H9 (cell line): ENCODE measurements at regions not wholly inside any gene's neighbourhood (a gene's known extent, or its start where the extent isn't known, plus 50 kb on each side); places are given as distances from the start of the nearest gene placed in this dataset.

ENCODE experiments used
- DNase-seq: peaks from one replicate; pipeline ENCODE4 v3.0.0-alpha.2; 2017
- H2AFZ ChIP-seq: one replicate; pipeline ENCODE4 v1.6.1; 2013; ENCODE audit warnings: mild to moderate bottlenecking, low read length, control low read depth, moderate library complexity
- H2AK5ac ChIP-seq: 2 replicates; pipeline ENCODE4 v1.6.1; 2013; ENCODE audit warnings: low read length, control low read depth, mixed read lengths; ENCODE audit not compliant: insufficient read length
- H2BK120ac ChIP-seq: one replicate; pipeline ENCODE4 v1.6.1; 2013; ENCODE audit warnings: low read depth, mild to moderate bottlenecking, low read length, control low read depth, inconsistent platforms; ENCODE audit not compliant: poor library complexity, severe bottlenecking
- H2BK12ac ChIP-seq: 2 replicates; pipeline ENCODE4 v1.6.1; 2013; ENCODE audit warnings: low read length, control low read depth, mixed read lengths, low read depth; ENCODE audit not compliant: insufficient read length
- H2BK15ac ChIP-seq: 2 replicates; pipeline ENCODE4 v1.6.1; 2013; ENCODE audit warnings: low read depth, low read length, control low read depth
- H2BK20ac ChIP-seq: one replicate; pipeline ENCODE4 v1.6.1; 2013; ENCODE audit warnings: low read depth, mild to moderate bottlenecking, low read length, control low read depth, inconsistent platforms; ENCODE audit not compliant: poor library complexity, severe bottlenecking
- H2BK5ac ChIP-seq: 2 replicates; pipeline ENCODE4 v1.6.1; 2013; ENCODE audit warnings: low read length, control low read depth, mixed read lengths; ENCODE audit not compliant: insufficient read length
- H3K14ac ChIP-seq: 2 replicates; pipeline ENCODE4 v1.6.1; 2013; ENCODE audit warnings: low read length, control low read depth; ENCODE audit not compliant: insufficient read depth
- H3K18ac ChIP-seq: 2 replicates; pipeline ENCODE4 v1.6.1; 2013; ENCODE audit warnings: low read depth, mild to moderate bottlenecking, mixed read lengths, low read length, control low read depth; ENCODE audit not compliant: insufficient read length
- H3K23ac ChIP-seq: 2 replicates; pipeline ENCODE4 v1.6.1; 2013; ENCODE audit warnings: low read length, control low read depth, mixed read lengths, low read depth; ENCODE audit not compliant: insufficient read length
- H3K23me2 ChIP-seq: 2 replicates; pipeline ENCODE4 v1.6.1; 2013; ENCODE audit warnings: low read depth, mild to moderate bottlenecking, mixed read lengths, low read length, control low read depth; ENCODE audit not compliant: insufficient read length, poor library complexity, severe bottlenecking
- H3K27ac ChIP-seq: 2 replicates; pipeline ENCODE4 v1.5.1; 2013; ENCODE audit warnings: low read length, control low read depth, mixed read lengths, low read depth; ENCODE audit not compliant: insufficient read length
- H3K27me3 ChIP-seq: 2 replicates; pipeline ENCODE4 v1.6.1; 2013; ENCODE audit warnings: low read length, control low read depth, inconsistent platforms; ENCODE audit not compliant: insufficient read depth
- H3K4ac ChIP-seq: 2 replicates; pipeline ENCODE4 v1.6.1; 2013; ENCODE audit warnings: low read depth, mild to moderate bottlenecking, control low read depth, inconsistent platforms, low read length, moderate library complexity
- H3K4me1 ChIP-seq: 2 replicates; pipeline ENCODE4 v1.6.1; 2013; ENCODE audit warnings: low read length, control low read depth, inconsistent platforms; ENCODE audit not compliant: insufficient read depth
- H3K4me2 ChIP-seq: 2 replicates; pipeline ENCODE4 v1.6.1; 2013; ENCODE audit warnings: low read length, control low read depth, mixed read lengths; ENCODE audit not compliant: insufficient read length, insufficient read depth
- H3K56ac ChIP-seq: 2 replicates; pipeline ENCODE4 v1.6.1; 2013; ENCODE audit warnings: low read depth, mild to moderate bottlenecking, mixed read lengths, low read length, control low read depth; ENCODE audit not compliant: insufficient read length
- H3K79me1 ChIP-seq: 2 replicates; pipeline ENCODE4 v1.6.1; 2013; ENCODE audit warnings: low read depth, mild to moderate bottlenecking, moderate library complexity, low read length, control low read depth, inconsistent platforms; ENCODE audit not compliant: insufficient read depth, poor library complexity, severe bottlenecking
- H3K79me2 ChIP-seq: 2 replicates; pipeline ENCODE4 v1.6.1; 2013; ENCODE audit warnings: low read length, control low read depth, inconsistent platforms; ENCODE audit not compliant: insufficient read depth
- H3K9ac ChIP-seq: 2 replicates; pipeline ENCODE4 v1.6.1; 2013; ENCODE audit warnings: low read length, control low read depth, mixed read lengths; ENCODE audit not compliant: insufficient read length; ENCODE audit errors: extremely low read depth
- H3K9me3 ChIP-seq: one replicate; pipeline ENCODE4 v1.6.1; 2013; ENCODE audit warnings: low read depth, low read length, inconsistent platforms; ENCODE audit not compliant: control insufficient read depth
- H3T11ph ChIP-seq: one replicate; pipeline ENCODE4 v1.6.1; 2013; ENCODE audit warnings: mild to moderate bottlenecking, low read length, control low read depth, inconsistent platforms
- H4K20me1 ChIP-seq: one replicate; pipeline ENCODE4 v1.6.1; 2013; ENCODE audit not compliant: control insufficient read depth, insufficient read length, insufficient read depth
- H4K5ac ChIP-seq: 2 replicates; pipeline ENCODE4 v1.6.1; 2013; ENCODE audit warnings: low read depth, mild to moderate bottlenecking, mixed read lengths, low read length, control low read depth; ENCODE audit not compliant: insufficient read length
- H4K8ac ChIP-seq: replicated peaks from 2 replicates; pipeline ENCODE4 v1.6.1; 2013; ENCODE audit warnings: low read length, control low read depth, mixed read lengths, low read depth; ENCODE audit not compliant: insufficient read length
- H4K91ac ChIP-seq: 2 replicates; pipeline ENCODE4 v1.6.1; 2013; ENCODE audit warnings: low read depth, mild to moderate bottlenecking, moderate library complexity, mixed read lengths, low read length, control low read depth; ENCODE audit not compliant: insufficient read length
- H3K27ac Mint-ChIP-seq, 3 experiments: 2 replicates in 2 of 3; 3 replicates in 1 of 3; pipeline ENCODE4 v1.8.0; 2020 to 2021; ENCODE audit warnings: mixed read lengths in 3 of 3, mild to moderate bottlenecking in 1 of 3, moderate library complexity in 1 of 3
- H3K27me3 Mint-ChIP-seq: 2 replicates; pipeline ENCODE4 v1.8.0; 2021; ENCODE audit warnings: low read depth, mild to moderate bottlenecking, moderate library complexity, mixed read lengths
- H3K36me3 Mint-ChIP-seq, 3 experiments: 2 replicates in 2 of 3; 3 replicates in 1 of 3; pipeline ENCODE4 v1.8.0; 2020 to 2021; ENCODE audit warnings: low read depth in 3 of 3, mixed read lengths in 3 of 3; ENCODE audit not compliant: insufficient read depth in 1 of 3
- H3K4me1 Mint-ChIP-seq, 2 experiments: 2 replicates each; pipeline ENCODE4 v1.8.0; 2020; ENCODE audit warnings: mixed read lengths in 2 of 2
- H3K4me3 Mint-ChIP-seq, 2 experiments: 2 replicates in 1 of 2; 3 replicates in 1 of 2; pipeline ENCODE4 v1.8.0; 2020 to 2021; ENCODE audit warnings: mild to moderate bottlenecking in 2 of 2, mixed read lengths in 2 of 2, moderate library complexity in 1 of 2
- H3K9me3 Mint-ChIP-seq, 2 experiments: 2 replicates in 1 of 2; 3 replicates in 1 of 2; pipeline ENCODE4 v1.8.0; 2020; ENCODE audit warnings: mild to moderate bottlenecking in 2 of 2, mixed read lengths in 2 of 2, moderate library complexity in 1 of 2
- WGBS: extraction: QIAGEN DNeasy Blood & Tissue Kit; methylation state at CpG from one replicate; pipeline ENCODE4 v1.1.7; 2013; ENCODE audit warnings: missing lambda C conversion rate, low lambda C conversion rate, mixed read lengths; ENCODE audit not compliant: insufficient read length; ENCODE audit errors: extremely low coverage; 5-methylcytosine and 5-hydroxymethylcytosine counted together
- TF ChIP-seq, protein P1 (sequence below): fragments of 200-600 bp; sonication (generic); conservative IDR thresholded peaks from 3 replicates; pipeline ENCODE4 v1.8.0; 2021; ENCODE audit warnings: antibody characterized with exemption, mild to moderate bottlenecking

DNA sequence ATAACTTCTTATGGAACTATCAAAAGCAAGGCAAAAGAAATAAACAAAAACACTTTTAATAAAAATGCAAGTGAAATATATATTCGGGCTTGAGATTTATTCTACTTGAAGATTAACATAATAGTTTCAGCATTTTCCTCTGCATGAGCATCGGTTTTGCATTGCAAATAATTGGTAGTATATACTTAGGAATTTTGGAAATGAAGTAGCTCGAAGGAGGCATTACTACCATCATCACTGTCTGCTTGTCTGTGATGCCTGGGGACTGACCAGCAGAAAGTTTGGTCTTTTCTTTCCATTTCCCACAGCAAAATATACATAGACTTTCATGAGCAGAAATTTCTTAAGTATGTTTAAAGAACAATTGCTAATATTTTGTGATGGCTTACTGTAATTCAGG is 570.7 kb downstream of the HTR1B start:
- H2BK120ac ChIP-seq, result no peak overlapping the region
- no peaks in the 10 kb centered on the region for H3K27me3 ChIP-seq
- H3K4me1 ChIP-seq, result no peaks in the 10 kb centered on the region
- H3K23me2 ChIP-seq, result no peaks in the 10 kb centered on the region
- no peak overlapping the region for H3K14ac ChIP-seq
- H3K4ac ChIP-seq, result no peak overlapping the region
- Mint-ChIP-seq H3K9me3 (peaks cover 19 to 25% of the 10 kb centered on the region in 2 experiments), H3K4me3 (no peak overlapping the region), H3K27me3 (no peaks in the 10 kb centered on the region), H3K36me3 (peaks cover 11 to 22% (median 19%) of the 10 kb centered on the region in 3 experiments), H3K4me1 (no peaks in the 10 kb centered on the region), H3K27ac (no peak overlapping the region)
- no peak overlapping the region for H2AK5ac ChIP-seq
- H3K79me2 ChIP-seq, result no peaks in the 10 kb centered on the region
- TF ChIP-seq, protein P1, sequence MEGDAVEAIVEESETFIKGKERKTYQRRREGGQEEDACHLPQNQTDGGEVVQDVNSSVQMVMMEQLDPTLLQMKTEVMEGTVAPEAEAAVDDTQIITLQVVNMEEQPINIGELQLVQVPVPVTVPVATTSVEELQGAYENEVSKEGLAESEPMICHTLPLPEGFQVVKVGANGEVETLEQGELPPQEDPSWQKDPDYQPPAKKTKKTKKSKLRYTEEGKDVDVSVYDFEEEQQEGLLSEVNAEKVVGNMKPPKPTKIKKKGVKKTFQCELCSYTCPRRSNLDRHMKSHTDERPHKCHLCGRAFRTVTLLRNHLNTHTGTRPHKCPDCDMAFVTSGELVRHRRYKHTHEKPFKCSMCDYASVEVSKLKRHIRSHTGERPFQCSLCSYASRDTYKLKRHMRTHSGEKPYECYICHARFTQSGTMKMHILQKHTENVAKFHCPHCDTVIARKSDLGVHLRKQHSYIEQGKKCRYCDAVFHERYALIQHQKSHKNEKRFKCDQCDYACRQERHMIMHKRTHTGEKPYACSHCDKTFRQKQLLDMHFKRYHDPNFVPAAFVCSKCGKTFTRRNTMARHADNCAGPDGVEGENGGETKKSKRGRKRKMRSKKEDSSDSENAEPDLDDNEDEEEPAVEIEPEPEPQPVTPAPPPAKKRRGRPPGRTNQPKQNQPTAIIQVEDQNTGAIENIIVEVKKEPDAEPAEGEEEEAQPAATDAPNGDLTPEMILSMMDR, result no peak
- H3K56ac ChIP-seq, result no peak overlapping the region
- no peak overlapping the region for H3K27ac ChIP-seq
- H2AFZ ChIP-seq, result no peak overlapping the region
- no peak overlapping the region for H4K91ac ChIP-seq
- no peak overlapping the region for H4K8ac ChIP-seq
- no peaks in the 10 kb centered on the region for H4K20me1 ChIP-seq
- no peak overlapping the region for H3K4me2 ChIP-seq
- no peak overlapping the region for H2BK20ac ChIP-seq
- H3K9ac ChIP-seq, result no peak overlapping the region
- no peak overlapping the region for H3K18ac ChIP-seq
- H2BK12ac ChIP-seq, result no peak overlapping the region
- no peak overlapping the region for H4K5ac ChIP-seq
- H2BK15ac ChIP-seq, result no peak overlapping the region
- no peaks in the 10 kb centered on the region for H3K9me3 ChIP-seq
- no peak overlapping the region for H3K23ac ChIP-seq
- H3T11ph ChIP-seq, result no peak overlapping the region
- no peak for DNase-seq
- H2BK5ac ChIP-seq, result no peak overlapping the region
- no peaks in the 10 kb centered on the region for H3K79me1 ChIP-seq
- WGBS, result no CpG with 5 or more reads among the region's 3 CpGs
